ENCODE measurements at regions not wholly inside any gene's neighbourhood (a gene's known extent, or its start where the extent isn't known, plus 50 kb on each side); places are given as distances from the start of the nearest gene placed in this dataset.

- Mint-ChIP-seq H3K4me1 (ENCODE audit: low read depth) (no peaks in the 10 kb centered on the region), H3K9me3 (no peaks in the 10 kb centered on the region), H3K27ac (no peak overlapping the region), H3K36me3 (ENCODE audit: low read depth) (no peaks in the 10 kb centered on the region), H3K27me3 (ENCODE audit: insufficient read depth) (peaks cover 2% of the 10 kb centered on the region), H3K4me3 (no peak overlapping the region)
- intact Hi-C loops (cut with micrococcal nuclease), result no loop called here
- DNase-seq (ENCODE audit: low spot score), result no peak
Measured at GRCh38 chr1:229107972-229108371, 162.9 kb upstream of the RAB4A start.

GRCh38 chr1:229108598-229109201 is 162.2 kb upstream of the RAB4A start:
- no peaks in the 10 kb centered on the region for H3K4me1 Mint-ChIP-seq (ENCODE audit: low read depth)
- no peak for DNase-seq (ENCODE audit: low spot score)
- no peaks in the 10 kb centered on the region for H3K9me3 Mint-ChIP-seq
- H3K4me3 Mint-ChIP-seq, result no peak overlapping the region
- H3K27ac Mint-ChIP-seq, result no peak overlapping the region
- intact Hi-C loops (cut with micrococcal nuclease), result no loop called here
- no peaks in the 10 kb centered on the region for H3K36me3 Mint-ChIP-seq (ENCODE audit: low read depth)
- H3K27me3 Mint-ChIP-seq (ENCODE audit: insufficient read depth), result peaks cover 2% of the 10 kb centered on the region

GRCh38 chr1:229109320-229109761 is 161.6 kb upstream of the RAB4A start:
- H3K4me3 Mint-ChIP-seq, result no peak overlapping the region
- no peaks in the 10 kb centered on the region for H3K4me1 Mint-ChIP-seq (ENCODE audit: low read depth)
- DNase-seq (ENCODE audit: low spot score), result no peak
- H3K9me3 Mint-ChIP-seq, result no peaks in the 10 kb centered on the region
- H3K36me3 Mint-ChIP-seq (ENCODE audit: low read depth), result no peaks in the 10 kb centered on the region
- no peak overlapping the region for H3K27ac Mint-ChIP-seq
- peaks cover 3% of the 10 kb centered on the region for H3K27me3 Mint-ChIP-seq (ENCODE audit: insufficient read depth)
- intact Hi-C loops (cut with micrococcal nuclease), result no loop called here

- no peaks in the 10 kb centered on the region for H3K4me1 Mint-ChIP-seq (ENCODE audit: low read depth)
- intact Hi-C loops (cut with micrococcal nuclease), result no loop called here
- H3K27me3 Mint-ChIP-seq (ENCODE audit: insufficient read depth), result peaks cover 6% of the 10 kb centered on the region
Measured at GRCh38 chr1:229110986-229111385, 159.9 kb upstream of the RAB4A start.

GRCh38 chr1:229111703-229112319 is 159.1 kb upstream of the RAB4A start:
- Mint-ChIP-seq H3K27ac (no peak overlapping the region), H3K27me3 (ENCODE audit: insufficient read depth) (peaks cover 6% of the 10 kb centered on the region), H3K4me1 (ENCODE audit: low read depth) (no peaks in the 10 kb centered on the region), H3K36me3 (ENCODE audit: low read depth) (no peaks in the 10 kb centered on the region), H3K4me3 (no peak overlapping the region), H3K9me3 (no peaks in the 10 kb centered on the region)
- intact Hi-C loops (cut with micrococcal nuclease), result no loop called here
- no peak for DNase-seq (ENCODE audit: low spot score)

More at GRCh38 chr1:229110986-229111385, 159.9 kb upstream of the RAB4A start:
- H3K27ac Mint-ChIP-seq, result no peak overlapping the region
- no peak overlapping the region for H3K4me3 Mint-ChIP-seq
- no peak for DNase-seq (ENCODE audit: low spot score)
- no peaks in the 10 kb centered on the region for H3K36me3 Mint-ChIP-seq (ENCODE audit: low read depth)
- H3K9me3 Mint-ChIP-seq, result no peaks in the 10 kb centered on the region

- H3K36me3 Mint-ChIP-seq (ENCODE audit: low read depth), result no peaks in the 10 kb centered on the region
Measured at GRCh38 chr1:229112832-229113548, 157.9 kb upstream of the RAB4A start.

GRCh38 chr1:229114315-229114714 is 156.6 kb upstream of the RAB4A start:
- no peak for DNase-seq (ENCODE audit: low spot score)
- Mint-ChIP-seq H3K4me1 (ENCODE audit: low read depth) (no peaks in the 10 kb centered on the region), H3K9me3 (no peaks in the 10 kb centered on the region), H3K27ac (no peak overlapping the region), H3K4me3 (no peak overlapping the region), H3K36me3 (ENCODE audit: low read depth) (no peaks in the 10 kb centered on the region), H3K27me3 (ENCODE audit: insufficient read depth) (peaks cover 6% of the 10 kb centered on the region)
- intact Hi-C loops (cut with micrococcal nuclease), result no loop called here

More at GRCh38 chr1:229112832-229113548, 157.9 kb upstream of the RAB4A start:
- H3K4me3 Mint-ChIP-seq, result no peak overlapping the region
- H3K4me1 Mint-ChIP-seq (ENCODE audit: low read depth), result no peaks in the 10 kb centered on the region
- peaks cover 6% of the 10 kb centered on the region for H3K27me3 Mint-ChIP-seq (ENCODE audit: insufficient read depth)
- no peaks in the 10 kb centered on the region for H3K9me3 Mint-ChIP-seq
- no peak overlapping the region for H3K27ac Mint-ChIP-seq
- no peak for DNase-seq (ENCODE audit: low spot score)
- intact Hi-C loops (cut with micrococcal nuclease), result no loop called here

GRCh38 chr1:229114850-229115365 is 156.0 kb upstream of the RAB4A start:
- Mint-ChIP-seq H3K4me1 (ENCODE audit: low read depth) (no peaks in the 10 kb centered on the region), H3K4me3 (no peak overlapping the region), H3K27me3 (ENCODE audit: insufficient read depth) (peaks cover 6% of the 10 kb centered on the region), H3K9me3 (no peaks in the 10 kb centered on the region), H3K27ac (no peak overlapping the region), H3K36me3 (ENCODE audit: low read depth) (no peaks in the 10 kb centered on the region)
- intact Hi-C loops (cut with micrococcal nuclease), result no loop called here
- no peak for DNase-seq (ENCODE audit: low spot score)

- Mint-ChIP-seq H3K27ac (no peak overlapping the region), H3K4me3 (no peak overlapping the region), H3K4me1 (ENCODE audit: low read depth) (no peaks in the 10 kb centered on the region), H3K27me3 (ENCODE audit: insufficient read depth) (peaks cover 6% of the 10 kb centered on the region), H3K9me3 (no peaks in the 10 kb centered on the region), H3K36me3 (ENCODE audit: low read depth) (no peaks in the 10 kb centered on the region)
- intact Hi-C loops (cut with micrococcal nuclease), result no loop called here
- no peak for DNase-seq (ENCODE audit: low spot score)
Measured at GRCh38 chr1:229116114-229116513, 154.8 kb upstream of the RAB4A start.

- H3K4me1 Mint-ChIP-seq (ENCODE audit: low read depth), result no peaks in the 10 kb centered on the region
- DNase-seq (ENCODE audit: low spot score), result no peak
- intact Hi-C loops (cut with micrococcal nuclease), result no loop called here
- no peaks in the 10 kb centered on the region for H3K9me3 Mint-ChIP-seq
- H3K4me3 Mint-ChIP-seq, result no peak overlapping the region
- H3K36me3 Mint-ChIP-seq (ENCODE audit: low read depth), result no peaks in the 10 kb centered on the region
- H3K27ac Mint-ChIP-seq, result no peak overlapping the region
- peaks cover 11% of the 10 kb centered on the region for H3K27me3 Mint-ChIP-seq (ENCODE audit: insufficient read depth)
Measured at GRCh38 chr1:229117664-229118300, 153.1 kb upstream of the RAB4A start.

- no peaks in the 10 kb centered on the region for H3K4me1 Mint-ChIP-seq (ENCODE audit: low read depth)
- intact Hi-C loops (cut with micrococcal nuclease), result no loop called here
- no peaks in the 10 kb centered on the region for H3K36me3 Mint-ChIP-seq (ENCODE audit: low read depth)
- DNase-seq (ENCODE audit: low spot score), result no peak
- H3K27me3 Mint-ChIP-seq (ENCODE audit: insufficient read depth), result peaks cover 13% of the 10 kb centered on the region
- H3K4me3 Mint-ChIP-seq, result no peak overlapping the region
- H3K9me3 Mint-ChIP-seq, result no peaks in the 10 kb centered on the region
- H3K27ac Mint-ChIP-seq, result no peak overlapping the region
Measured at GRCh38 chr1:229118477-229119061, 152.3 kb upstream of the RAB4A start.

- no peak overlapping the region for H3K4me3 Mint-ChIP-seq
- H3K9me3 Mint-ChIP-seq, result no peaks in the 10 kb centered on the region
- H3K27ac Mint-ChIP-seq, result no peak overlapping the region
- H3K4me1 Mint-ChIP-seq (ENCODE audit: low read depth), result no peaks in the 10 kb centered on the region
- no peak for DNase-seq (ENCODE audit: low spot score)
- no peaks in the 10 kb centered on the region for H3K36me3 Mint-ChIP-seq (ENCODE audit: low read depth)
- intact Hi-C loops (cut with micrococcal nuclease), result no loop called here
- H3K27me3 Mint-ChIP-seq (ENCODE audit: insufficient read depth), result peaks cover 15% of the 10 kb centered on the region
Measured at GRCh38 chr1:229119161-229119560, 151.8 kb upstream of the RAB4A start.
